ENCODE measurements at regions not wholly inside any gene's neighbourhood (a gene's known extent, or its start where the extent isn't known, plus 50 kb on each side); places are given as distances from the start of the nearest gene placed in this dataset.
A peak's percentile ranks its signal among the peaks of the same experiment; 100 is the strongest.

GRCh38 chr4:35541888-35542213 is 702.5 kb downstream of the ARAP2 start:
- DNase-seq (ENCODE audit: low read depth): no peak
- no peak for TF ChIP-seq CTCF (conservative IDR thresholded peaks at IDR 0.05; ENCODE audit: low read depth, low read length)
- H3K4me3 ChIP-seq (ENCODE audit: low read length): no peak overlapping the region

DNA sequence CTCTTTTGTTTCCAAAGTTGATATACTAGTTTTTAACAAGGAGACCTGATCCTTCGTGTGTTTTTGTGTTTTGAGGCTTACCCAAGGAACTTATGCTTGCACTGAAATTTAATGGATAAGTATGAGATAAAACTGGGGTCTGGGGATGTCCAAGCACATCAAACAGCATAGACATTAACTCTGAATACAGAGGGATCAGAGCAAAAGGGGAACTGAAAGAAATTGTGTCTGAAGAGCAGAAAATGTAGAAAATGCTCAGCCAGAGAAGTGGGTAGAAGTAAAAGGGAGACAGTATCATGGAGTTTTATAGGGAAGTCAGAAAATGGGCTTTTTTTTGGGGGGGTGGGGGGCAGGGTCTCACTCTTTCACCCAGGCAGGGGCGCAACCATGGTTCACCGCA is 695.4 kb downstream of the ARAP2 start:
- no peak for TF ChIP-seq CTCF (conservative IDR thresholded peaks at IDR 0.05; ENCODE audit: low read depth, low read length)
- DNase-seq (ENCODE audit: low read depth): no peak
- H3K4me3 ChIP-seq (ENCODE audit: low read length): no peak overlapping the region

GRCh38 chr4:35556387-35556786 is 687.9 kb downstream of the ARAP2 start:
- DNase-seq (ENCODE audit: low read depth): peak; percentile 38
- no peak overlapping the region for H3K4me3 ChIP-seq (ENCODE audit: low read length)
- TF ChIP-seq CTCF (conservative IDR thresholded peaks at IDR 0.05; ENCODE audit: low read depth, low read length): no peak

- no peak for TF ChIP-seq CTCF (conservative IDR thresholded peaks at IDR 0.05; ENCODE audit: low read depth, low read length)
- DNase-seq (ENCODE audit: low read depth): no peak
These were observed 684.6 kb downstream of the ARAP2 start for GRCh38 chr4:35559559-35560365.

GRCh38 chr4:35562861-35563260 is 681.5 kb downstream of the ARAP2 start:
- peak; percentile 66 for DNase-seq (ENCODE audit: low read depth)
- H3K4me3 ChIP-seq (ENCODE audit: low read length): no peak overlapping the region

More at GRCh38 chr4:35559559-35560365, 684.6 kb downstream of the ARAP2 start:
- H3K4me3 ChIP-seq (ENCODE audit: low read length): no peak overlapping the region

DNA sequence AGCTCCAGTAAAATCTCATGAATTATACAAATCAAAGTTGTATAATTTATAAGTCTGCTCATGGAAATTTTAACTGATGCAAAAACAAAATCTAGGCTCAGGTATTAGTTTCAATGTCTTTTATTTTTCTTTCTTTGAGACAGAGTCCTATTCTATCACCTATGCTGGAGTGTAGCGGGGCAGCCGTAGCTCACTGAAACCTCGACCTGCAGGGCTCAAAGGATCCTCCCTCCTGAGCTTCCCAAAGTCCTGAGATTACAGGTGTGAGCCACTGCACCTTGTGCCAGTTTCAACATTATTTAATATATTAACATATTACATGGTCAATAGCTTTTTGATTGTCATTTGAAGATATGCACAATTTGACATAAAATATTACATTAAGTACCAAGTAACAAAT is 678.7 kb downstream of the ARAP2 start:
- TF ChIP-seq CTCF (conservative IDR thresholded peaks at IDR 0.05; ENCODE audit: low read depth, low read length): no peak
- H3K4me3 ChIP-seq (ENCODE audit: low read length): no peak overlapping the region
- no peak for DNase-seq (ENCODE audit: low read depth)

More at GRCh38 chr4:35562861-35563260, 681.5 kb downstream of the ARAP2 start:
- no peak for TF ChIP-seq CTCF (conservative IDR thresholded peaks at IDR 0.05; ENCODE audit: low read depth, low read length)

- DNase-seq (ENCODE audit: low read depth): no peak
These were observed 653.3 kb downstream of the ARAP2 start for GRCh38 chr4:35591035-35591434.

More at GRCh38 chr4:35591035-35591434, 653.3 kb downstream of the ARAP2 start:
- TF ChIP-seq CTCF (conservative IDR thresholded peaks at IDR 0.05; ENCODE audit: low read depth, low read length): no peak
- H3K4me3 ChIP-seq (ENCODE audit: low read length): no peak overlapping the region

Data from retinal pigment epithelial cell (primary cell).